ENCODE measurements at regions not wholly inside any gene's neighbourhood (a gene's known extent, or its start where the extent isn't known, plus 50 kb on each side); places are given as distances from the start of the nearest gene placed in this dataset.

DNA sequence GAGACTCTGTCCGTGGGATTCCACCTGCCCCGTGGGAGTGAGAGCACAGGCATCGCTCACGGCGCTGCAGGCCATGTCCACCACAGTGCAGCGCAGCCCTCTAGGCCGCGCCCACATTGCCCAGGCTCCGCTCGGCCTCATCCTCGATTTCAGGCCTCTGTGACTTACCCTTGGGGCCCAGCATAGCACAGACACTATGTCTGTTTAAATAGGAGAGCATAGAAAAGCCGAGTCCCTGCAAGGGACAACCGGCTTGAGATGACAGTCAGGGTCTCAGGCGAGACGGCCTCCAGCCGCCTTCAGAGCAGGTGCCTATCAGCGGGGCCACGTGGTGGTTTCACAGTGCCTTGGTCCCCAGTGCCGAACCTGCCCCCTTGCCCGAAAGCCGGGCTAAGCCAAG is 56.9 kb upstream of the POFUT2 start:
- Histone ChIP-seq H3K27ac (ENCODE audit: low read depth, low read length, poor library complexity, severe bottlenecking) (no peak overlapping the region), H3K9me3 (ENCODE audit: low read depth, low read length, poor library complexity, severe bottlenecking) (no peaks in the 10 kb centered on the region), H3K27me3 (replicated peaks; ENCODE audit: insufficient read depth, low read depth, low read length, poor library complexity) (no peaks in the 10 kb centered on the region), H3K4me1 (ENCODE audit: insufficient read depth, low read length, poor library complexity, severe bottlenecking) (peaks cover 24% of the 10 kb centered on the region), H3K4me3 (ENCODE audit: low read depth, low read length, poor library complexity, severe bottlenecking) (no peak overlapping the region), H3K36me3 (ENCODE audit: insufficient read depth, low read length, poor library complexity, severe bottlenecking) (no peaks in the 10 kb centered on the region)
- ChIA-PET CTCF (no interaction called here), POLR2A (ENCODE audit: low non-redundant PET) (no interaction called here)
- intact Hi-C loops (cut with micrococcal nuclease; ENCODE audit: unreplicated experiment): no loop called here
- TF ChIP-seq, protein P1, sequence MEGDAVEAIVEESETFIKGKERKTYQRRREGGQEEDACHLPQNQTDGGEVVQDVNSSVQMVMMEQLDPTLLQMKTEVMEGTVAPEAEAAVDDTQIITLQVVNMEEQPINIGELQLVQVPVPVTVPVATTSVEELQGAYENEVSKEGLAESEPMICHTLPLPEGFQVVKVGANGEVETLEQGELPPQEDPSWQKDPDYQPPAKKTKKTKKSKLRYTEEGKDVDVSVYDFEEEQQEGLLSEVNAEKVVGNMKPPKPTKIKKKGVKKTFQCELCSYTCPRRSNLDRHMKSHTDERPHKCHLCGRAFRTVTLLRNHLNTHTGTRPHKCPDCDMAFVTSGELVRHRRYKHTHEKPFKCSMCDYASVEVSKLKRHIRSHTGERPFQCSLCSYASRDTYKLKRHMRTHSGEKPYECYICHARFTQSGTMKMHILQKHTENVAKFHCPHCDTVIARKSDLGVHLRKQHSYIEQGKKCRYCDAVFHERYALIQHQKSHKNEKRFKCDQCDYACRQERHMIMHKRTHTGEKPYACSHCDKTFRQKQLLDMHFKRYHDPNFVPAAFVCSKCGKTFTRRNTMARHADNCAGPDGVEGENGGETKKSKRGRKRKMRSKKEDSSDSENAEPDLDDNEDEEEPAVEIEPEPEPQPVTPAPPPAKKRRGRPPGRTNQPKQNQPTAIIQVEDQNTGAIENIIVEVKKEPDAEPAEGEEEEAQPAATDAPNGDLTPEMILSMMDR (conservative IDR thresholded peaks at IDR 0.05; ENCODE audit: low read depth, low read length): no peak
- TF ChIP-seq EZH2 (IDR thresholded peaks at IDR 0.05; ENCODE audit: borderline replicate concordance, low read depth, low read length, poor library complexity, severe bottlenecking): no peak
- no peak for DNase-seq (ENCODE audit: low spot score)
- no TSS peak for BruUV-seq (replicated peaks)

DNA sequence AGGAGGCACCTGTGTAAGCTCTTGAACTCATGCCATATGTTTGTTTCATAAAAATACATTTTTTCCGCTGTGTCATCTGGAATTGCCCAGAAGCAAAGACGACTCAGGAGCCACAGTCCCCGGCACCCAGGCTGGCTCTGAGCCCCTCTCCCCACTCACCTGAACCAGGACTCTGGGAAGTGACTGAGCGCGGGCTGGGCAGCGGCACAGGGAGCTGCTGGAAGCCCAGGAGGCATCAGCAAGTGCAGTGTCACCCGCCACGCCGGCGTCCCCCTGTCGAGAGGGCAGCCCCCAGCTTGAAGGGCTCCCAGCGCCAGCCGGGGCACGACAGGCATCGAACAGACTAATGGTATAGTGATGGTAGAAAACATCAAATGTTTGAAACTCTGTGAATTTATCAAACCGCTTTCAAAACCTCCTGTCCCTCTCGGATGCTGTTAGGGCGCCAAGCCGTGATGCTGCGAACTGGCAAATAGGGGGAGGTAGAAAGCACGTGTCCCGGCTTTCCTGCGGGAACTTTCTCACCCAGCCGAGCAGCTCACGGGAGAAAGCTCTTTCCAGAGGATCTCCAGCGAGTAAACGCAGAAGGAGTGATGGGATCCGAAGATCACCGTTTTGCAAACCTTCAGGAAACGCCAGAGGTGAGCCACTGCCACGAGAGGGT is 57.8 kb upstream of the COL18A1 start:
- Histone ChIP-seq H3K27ac (ENCODE audit: low read depth, low read length, poor library complexity, severe bottlenecking) (no peak overlapping the region), H3K4me1 (ENCODE audit: insufficient read depth, low read length, poor library complexity, severe bottlenecking) (peaks cover 22% of the 10 kb centered on the region), H3K9me3 (ENCODE audit: low read depth, low read length, poor library complexity, severe bottlenecking) (no peaks in the 10 kb centered on the region), H3K36me3 (ENCODE audit: insufficient read depth, low read length, poor library complexity, severe bottlenecking) (no peaks in the 10 kb centered on the region), H3K4me3 (ENCODE audit: low read depth, low read length, poor library complexity, severe bottlenecking) (no peak overlapping the region), H3K27me3 (replicated peaks; ENCODE audit: insufficient read depth, low read depth, low read length, poor library complexity) (no peaks in the 10 kb centered on the region)
- intact Hi-C loops (cut with micrococcal nuclease; ENCODE audit: unreplicated experiment): no loop called here
- ChIA-PET POLR2A (ENCODE audit: low non-redundant PET) (no interaction called here), CTCF (no interaction called here)
- TF ChIP-seq, protein P1 (conservative IDR thresholded peaks at IDR 0.05; ENCODE audit: low read depth, low read length): no peak
- TF ChIP-seq EZH2 (IDR thresholded peaks at IDR 0.05; ENCODE audit: borderline replicate concordance, low read depth, low read length, poor library complexity, severe bottlenecking): no peak
- no peak for DNase-seq (ENCODE audit: low spot score)
- BruUV-seq (replicated peaks): no TSS peak

DNA sequence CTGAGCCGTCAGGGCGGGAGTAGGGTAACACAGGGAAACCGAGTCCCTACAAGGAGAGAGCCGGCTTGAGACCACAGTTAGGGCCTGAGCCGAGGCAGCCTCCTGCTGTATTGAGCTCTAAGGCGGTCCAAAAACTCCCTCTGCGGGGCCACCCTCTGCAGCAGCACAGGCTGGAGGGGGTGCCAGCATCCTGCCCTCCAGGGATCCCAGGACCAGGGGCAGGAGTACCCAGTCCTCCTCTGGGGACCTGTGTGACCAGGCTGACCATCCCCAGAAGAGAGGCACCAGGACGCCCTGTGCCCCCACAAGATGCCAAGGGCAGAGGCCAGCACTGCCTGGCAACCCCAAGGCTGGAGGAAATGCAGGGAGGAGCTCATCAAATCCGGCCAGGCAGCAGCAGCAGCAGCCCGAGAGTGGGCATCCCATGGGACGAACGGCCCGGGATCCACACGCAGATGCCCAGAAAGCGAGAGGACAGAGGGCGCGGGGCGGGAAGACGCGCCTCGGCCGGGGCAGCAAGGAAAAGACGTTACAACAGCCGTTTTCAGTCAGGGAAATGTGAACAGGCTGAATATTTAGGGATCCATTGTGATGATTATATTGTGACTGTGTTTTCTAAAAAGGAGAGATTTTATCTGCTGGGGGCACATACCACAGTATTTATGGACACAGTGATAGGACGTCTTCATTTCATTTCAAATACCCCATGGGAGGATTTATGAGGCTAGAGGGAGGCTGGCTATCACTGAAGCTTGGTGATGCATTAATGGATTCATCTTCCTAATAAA is 57.1 kb upstream of the COL18A1 start:
- Histone ChIP-seq H3K36me3 (ENCODE audit: insufficient read depth, low read length, poor library complexity, severe bottlenecking) (no peaks in the 10 kb centered on the region), H3K4me1 (ENCODE audit: insufficient read depth, low read length, poor library complexity, severe bottlenecking) (peaks cover 23% of the 10 kb centered on the region), H3K27ac (ENCODE audit: low read depth, low read length, poor library complexity, severe bottlenecking) (no peak overlapping the region), H3K9me3 (ENCODE audit: low read depth, low read length, poor library complexity, severe bottlenecking) (no peaks in the 10 kb centered on the region), H3K27me3 (replicated peaks; ENCODE audit: insufficient read depth, low read depth, low read length, poor library complexity) (no peaks in the 10 kb centered on the region), H3K4me3 (ENCODE audit: low read depth, low read length, poor library complexity, severe bottlenecking) (no peak overlapping the region)
- no TSS peak for BruUV-seq (replicated peaks)
- intact Hi-C loops (cut with micrococcal nuclease; ENCODE audit: unreplicated experiment): no loop called here
- DNase-seq (ENCODE audit: low spot score): no peak
- ChIA-PET CTCF (no interaction called here), POLR2A (ENCODE audit: low non-redundant PET) (no interaction called here)
- TF ChIP-seq, protein P1 (conservative IDR thresholded peaks at IDR 0.05; ENCODE audit: low read depth, low read length): no peak
- no peak for TF ChIP-seq EZH2 (IDR thresholded peaks at IDR 0.05; ENCODE audit: borderline replicate concordance, low read depth, low read length, poor library complexity, severe bottlenecking)
